ENCODE measurements at regions not wholly inside any gene's neighbourhood (a gene's known extent, or its start where the extent isn't known, plus 50 kb on each side); places are given as distances from the start of the nearest gene placed in this dataset.

GRCh38 chr10:105605104-105605503 is 964.0 kb downstream of the SORCS3 start:
- Histone ChIP-seq H3K4me1 (no peaks in the 10 kb centered on the region), H3K27ac (no peak overlapping the region), H3K9me3 (no peaks in the 10 kb centered on the region), H3K36me3 (no peaks in the 10 kb centered on the region), H3K27me3 (no peaks in the 10 kb centered on the region), H3K4me3 (no peak overlapping the region)
- no peak for ATAC-seq
- 87 to 100% methylated on average over 3 of the region's 3 CpGs for WGBS, 2 donors (ENCODE audit: low coverage in 1 of 2)
- TF ChIP-seq CTCF (IDR thresholded peaks at IDR 0.05) (no peak), POLR2A (IDR thresholded peaks at IDR 0.05) (no peak), POLR2AphosphoS5 (IDR thresholded peaks at IDR 0.05) (no peak), EP300 (IDR thresholded peaks at IDR 0.05) (no peak)

GRCh38 chr10:105598207-105598606 is 957.1 kb downstream of the SORCS3 start:
- H3K4me1 ChIP-seq = no peaks in the 10 kb centered on the region
- no peak for ATAC-seq
- no peak for TF ChIP-seq CTCF (IDR thresholded peaks at IDR 0.05)
- no peak for TF ChIP-seq POLR2A (IDR thresholded peaks at IDR 0.05)
- no peak for TF ChIP-seq EP300 (IDR thresholded peaks at IDR 0.05)
- TF ChIP-seq POLR2AphosphoS5 (IDR thresholded peaks at IDR 0.05) = no peak
- no peaks in the 10 kb centered on the region for H3K36me3 ChIP-seq
- WGBS, 2 donors (ENCODE audit: low coverage in 1 of 2) = 45% methylated on average over 1 of the region's 1 CpG; no CpG with 5 or more reads in 1 of the 2 donors
- H3K27ac ChIP-seq = no peak overlapping the region
- H3K4me3 ChIP-seq = no peak overlapping the region
- no peaks in the 10 kb centered on the region for H3K27me3 ChIP-seq
- no peaks in the 10 kb centered on the region for H3K9me3 ChIP-seq

- TF ChIP-seq CTCF (IDR thresholded peaks at IDR 0.05) (no peak), POLR2AphosphoS5 (IDR thresholded peaks at IDR 0.05) (no peak), EP300 (IDR thresholded peaks at IDR 0.05) (no peak), POLR2A (IDR thresholded peaks at IDR 0.05) (no peak)
- H3K36me3 ChIP-seq = no peaks in the 10 kb centered on the region
- no peaks in the 10 kb centered on the region for H3K4me1 ChIP-seq
- no peak overlapping the region for H3K4me3 ChIP-seq
- no peak overlapping the region for H3K27ac ChIP-seq
- H3K27me3 ChIP-seq = no peaks in the 10 kb centered on the region
- no peak for ATAC-seq
- 29% methylated on average over 1 of the region's 1 CpG for WGBS, 2 donors (ENCODE audit: low coverage in 1 of 2)
- H3K9me3 ChIP-seq = no peaks in the 10 kb centered on the region
Measured at GRCh38 chr10:105597312-105597711, 956.2 kb downstream of the SORCS3 start.

GRCh38 chr10:105596749-105597148 is 955.7 kb downstream of the SORCS3 start:
- no peak for TF ChIP-seq EP300 (IDR thresholded peaks at IDR 0.05)
- TF ChIP-seq CTCF (IDR thresholded peaks at IDR 0.05) = no peak
- Histone ChIP-seq H3K27me3 (no peaks in the 10 kb centered on the region), H3K9me3 (no peaks in the 10 kb centered on the region), H3K4me1 (no peaks in the 10 kb centered on the region), H3K36me3 (no peaks in the 10 kb centered on the region), H3K27ac (no peak overlapping the region), H3K4me3 (no peak overlapping the region)
- WGBS, 2 donors (ENCODE audit: low coverage in 1 of 2) = 70 to 76% methylated on average over 3 of the region's 3 CpGs
- ATAC-seq = no peak

- Histone ChIP-seq H3K4me1 (no peaks in the 10 kb centered on the region), H3K9me3 (no peaks in the 10 kb centered on the region), H3K27ac (no peak overlapping the region), H3K27me3 (no peaks in the 10 kb centered on the region), H3K4me3 (no peak overlapping the region), H3K36me3 (no peaks in the 10 kb centered on the region)
- WGBS, 2 donors (ENCODE audit: low coverage in 1 of 2) = 85% methylated on average over 2 of the region's 2 CpGs; no CpG with 5 or more reads in 1 of the 2 donors
- TF ChIP-seq POLR2AphosphoS5 (IDR thresholded peaks at IDR 0.05) = no peak
- no peak for ATAC-seq
Measured at GRCh38 chr10:105594296-105594695, 953.2 kb downstream of the SORCS3 start.

GRCh38 chr10:105592468-105592867 is 951.4 kb downstream of the SORCS3 start:
- H3K27me3 ChIP-seq = no peaks in the 10 kb centered on the region
- no peaks in the 10 kb centered on the region for H3K4me1 ChIP-seq
- WGBS, 2 donors (ENCODE audit: low coverage in 1 of 2) = 71 to 92% methylated on average over 1 of the region's 1 CpG
- no peak overlapping the region for H3K27ac ChIP-seq
- no peaks in the 10 kb centered on the region for H3K36me3 ChIP-seq
- no peaks in the 10 kb centered on the region for H3K9me3 ChIP-seq
- no peak for ATAC-seq
- no peak for TF ChIP-seq EP300 (IDR thresholded peaks at IDR 0.05)
- no peak for TF ChIP-seq POLR2A (IDR thresholded peaks at IDR 0.05)
- TF ChIP-seq POLR2AphosphoS5 (IDR thresholded peaks at IDR 0.05) = no peak
- no peak for TF ChIP-seq CTCF (IDR thresholded peaks at IDR 0.05)
- H3K4me3 ChIP-seq = no peak overlapping the region
